ENCODE measurements at regions not wholly inside any gene's neighbourhood (a gene's known extent, or its start where the extent isn't known, plus 50 kb on each side); places are given as distances from the start of the nearest gene placed in this dataset.

- TF ChIP-seq CTCF (IDR thresholded peaks at IDR 0.05; ENCODE audit: low read length, missing control alignments) = no peak
- no peak for DNase-seq (ENCODE audit: low read depth)
- no peak overlapping the region for H3K4me3 ChIP-seq (replicated peaks; ENCODE audit: low read depth, low read length)
Observed at GRCh38 chr2:133906926-133907325, 338.7 kb upstream of the NCKAP5 start.

GRCh38 chr2:133908171-133908570 lies 339.9 kb upstream of the NCKAP5 start:
- no peak overlapping the region for H3K4me3 ChIP-seq (replicated peaks; ENCODE audit: low read depth, low read length)
- TF ChIP-seq CTCF (IDR thresholded peaks at IDR 0.05; ENCODE audit: low read length, missing control alignments) = no peak
- no peak for DNase-seq (ENCODE audit: low read depth)

GRCh38 chr2:133918141-133918540 lies 335.7 kb upstream of the MGAT5 start:
- no peak overlapping the region for H3K4me3 ChIP-seq (replicated peaks; ENCODE audit: low read depth, low read length)
- TF ChIP-seq CTCF (IDR thresholded peaks at IDR 0.05; ENCODE audit: low read length, missing control alignments) = no peak
- no peak for DNase-seq (ENCODE audit: low read depth)

- no peak for DNase-seq (ENCODE audit: low read depth)
- TF ChIP-seq CTCF (IDR thresholded peaks at IDR 0.05; ENCODE audit: low read length, missing control alignments) = no peak
- H3K4me3 ChIP-seq (replicated peaks; ENCODE audit: low read depth, low read length) = no peak overlapping the region
Observed at GRCh38 chr2:133919285-133919684, 334.6 kb upstream of the MGAT5 start.

- H3K4me3 ChIP-seq (replicated peaks; ENCODE audit: low read depth, low read length) = no peak overlapping the region
- TF ChIP-seq CTCF (IDR thresholded peaks at IDR 0.05; ENCODE audit: low read length, missing control alignments) = no peak
- DNase-seq (ENCODE audit: low read depth) = no peak
Observed at GRCh38 chr2:133927894-133928293, 326.0 kb upstream of the MGAT5 start.

GRCh38 chr2:133936096-133936495 lies 317.8 kb upstream of the MGAT5 start:
- no peak for DNase-seq (ENCODE audit: low read depth)
- TF ChIP-seq CTCF (IDR thresholded peaks at IDR 0.05; ENCODE audit: low read length, missing control alignments) = no peak
- H3K4me3 ChIP-seq (replicated peaks; ENCODE audit: low read depth, low read length) = no peak overlapping the region

- H3K4me3 ChIP-seq (replicated peaks; ENCODE audit: low read depth, low read length) = no peak overlapping the region
- no peak for DNase-seq (ENCODE audit: low read depth)
- no peak for TF ChIP-seq CTCF (IDR thresholded peaks at IDR 0.05; ENCODE audit: low read length, missing control alignments)
Observed at GRCh38 chr2:133936601-133937000, 317.3 kb upstream of the MGAT5 start.
